Occipital lobe (tissue), 2 donors: ENCODE measurements at regions not wholly inside any gene's neighbourhood (a gene's known extent, or its start where the extent isn't known, plus 50 kb on each side); places are given as distances from the start of the nearest gene placed in this dataset. TPM values are rescaled to one million over a fixed set of nuclear protein-coding genes. Genes with fewer than 3 reads are reported as not detected.

ENCODE experiments used
- DNase-seq: peaks from one replicate; lab custom pipeline; 2025; lab: John Stamatoyannopoulos, UW
- small RNA-seq: library from RNA; depleted of rRNA; stranded (forward); fragments of <200 nt; gene quantifications from one replicate; pipeline ENCODE3, GENCODE V24; 2014

GRCh38 chr1:37423810-37424209 is 50.6 kb upstream of the ZC3H12A start:
- no peak for DNase-seq

GRCh38 chr1:37424523-37424922 is 49.9 kb upstream of the ZC3H12A start:
- DNase-seq = no peak

Small RNA genes in the stretch of these regions (small RNA-seq; reads per million reads assigned to genes)
- gene MIR4255 (not detected), gene RNA5SP43 (not detected), gene RNU6-636P (not detected), gene RPS29P6 (not detected)
